Thymus (tissue), 11 donors: ENCODE measurements at regions not wholly inside any gene's neighbourhood (a gene's known extent, or its start where the extent isn't known, plus 50 kb on each side); places are given as distances from the start of the nearest gene placed in this dataset.

ENCODE experiments used
- DNase-seq, 9 donors: peaks; one replicate each; pipeline ENCODE4 v3.0.0-alpha.2; 2013; ENCODE audit warnings: low spot score in 9 of 9, low read depth in 6 of 9, missing footprints in 1 of 9
- H3K27ac ChIP-seq, 2 donors: one replicate each; pipeline ENCODE4 v1.5.1; 2013; ENCODE audit warnings: control low read depth in 1 of 2, low read depth in 1 of 2, low read length in 1 of 2, mild to moderate bottlenecking in 1 of 2, moderate library complexity in 1 of 2
- H3K27me3 ChIP-seq, 2 donors: one replicate each; pipeline ENCODE4 v1.5.1; 2013; ENCODE audit warnings: low read length in 1 of 2; ENCODE audit not compliant: control insufficient read depth in 2 of 2, insufficient read depth in 1 of 2
- H3K36me3 ChIP-seq, 2 donors: one replicate each; pipeline ENCODE4 v1.5.1; 2013; ENCODE audit warnings: low read length in 1 of 2, mild to moderate bottlenecking in 1 of 2, moderate library complexity in 1 of 2; ENCODE audit not compliant: control insufficient read depth in 2 of 2, insufficient read depth in 2 of 2
- H3K4me1 ChIP-seq, 2 donors: one replicate each; pipeline ENCODE4 v1.5.1; 2013; ENCODE audit warnings: low read length in 2 of 2; ENCODE audit not compliant: control insufficient read depth in 2 of 2, insufficient read depth in 2 of 2
- H3K4me3 ChIP-seq, 2 donors: one replicate each; pipeline ENCODE4 v1.5.1; 2013; ENCODE audit warnings: low read length in 2 of 2, control low read depth in 1 of 2, mild to moderate bottlenecking in 1 of 2
- H3K9me3 ChIP-seq, 2 donors: one replicate each; pipeline ENCODE4 v1.5.1; 2013; ENCODE audit warnings: low read length in 1 of 2, mild to moderate bottlenecking in 1 of 2; ENCODE audit not compliant: control insufficient read depth in 2 of 2, insufficient read depth in 1 of 2
- WGBS: extraction: QIAGEN DNeasy Blood & Tissue Kit; methylation state at CpG from one replicate; pipeline ENCODE4 v1.1.7; 2013; 5-methylcytosine and 5-hydroxymethylcytosine counted together
- donor health status: healthy.

- Histone ChIP-seq H3K4me1 (peaks cover 0 to 5% of the 10 kb centered on the region in 2 donors), H3K4me3 (no peak overlapping the region), H3K27ac (no peak overlapping the region), H3K27me3 (no peaks in the 10 kb centered on the region), H3K36me3 (no peaks in the 10 kb centered on the region), H3K9me3 (no peaks in the 10 kb centered on the region)
- WGBS = 51% methylated on average over 2 of the region's 2 CpGs
- DNase-seq = no peak
Measured at GRCh38 chr12:94701711-94702110, 51.4 kb upstream of the TMCC3 start.

GRCh38 chr12:94700662-94701061 lies 50.3 kb upstream of the TMCC3 start:
- 76% methylated on average over 2 of the region's 2 CpGs for WGBS
- Histone ChIP-seq H3K4me3 (no peak overlapping the region), H3K9me3 (no peaks in the 10 kb centered on the region), H3K27ac (no peak overlapping the region), H3K4me1 (no peaks in the 10 kb centered on the region), H3K27me3 (no peaks in the 10 kb centered on the region), H3K36me3 (no peaks in the 10 kb centered on the region)
- no peak for DNase-seq
